ENCODE measurements at regions not wholly inside any gene's neighbourhood (a gene's known extent, or its start where the extent isn't known, plus 50 kb on each side); places are given as distances from the start of the nearest gene placed in this dataset.

GRCh38 chr1:163896001-163896400 is 574.2 kb downstream of the NUF2 start:
- intact Hi-C loops (cut with DNase I): no loop called here
- no peak for TF ChIP-seq CTCF (IDR thresholded peaks at IDR 0.05)

GRCh38 chr1:163897412-163898155 is 575.8 kb downstream of the NUF2 start:
- no peak for TF ChIP-seq CTCF (IDR thresholded peaks at IDR 0.05)
- Histone ChIP-seq H3K4me3 (no peak overlapping the region), H3K4me1 (no peaks in the 10 kb centered on the region), H3K27me3 (no peaks in the 10 kb centered on the region), H3K27ac (no peak overlapping the region), H3K36me3 (no peaks in the 10 kb centered on the region), H3K9me3 (no peaks in the 10 kb centered on the region), H3K9ac (ENCODE audit: low read depth in 2 of 2, low read length in 2 of 2) (no peak overlapping the region)
- DNase-seq: peak; percentile 24
- intact Hi-C loops (cut with DNase I): no loop called here

More at GRCh38 chr1:163896001-163896400, 574.2 kb downstream of the NUF2 start:
- Histone ChIP-seq H3K4me1 (no peaks in the 10 kb centered on the region), H3K27me3 (no peaks in the 10 kb centered on the region), H3K36me3 (no peaks in the 10 kb centered on the region), H3K27ac (no peak overlapping the region), H3K4me3 (no peak overlapping the region), H3K9me3 (no peaks in the 10 kb centered on the region), H3K9ac (ENCODE audit: low read depth in 2 of 2, low read length in 2 of 2) (no peak overlapping the region)
- no peak for DNase-seq

GRCh38 chr1:163906283-163906682 is 584.5 kb downstream of the NUF2 start:
- no peaks in the 10 kb centered on the region for H3K4me1 ChIP-seq
- TF ChIP-seq CTCF (IDR thresholded peaks at IDR 0.05): no peak
- H3K36me3 ChIP-seq: no peaks in the 10 kb centered on the region
- H3K4me3 ChIP-seq: no peak overlapping the region
- intact Hi-C loops (cut with DNase I): no loop called here
- H3K9ac ChIP-seq (ENCODE audit: low read depth in 2 of 2, low read length in 2 of 2): no peak overlapping the region
- no peak for DNase-seq
- no peaks in the 10 kb centered on the region for H3K27me3 ChIP-seq
- no peaks in the 10 kb centered on the region for H3K9me3 ChIP-seq
- no peak overlapping the region for H3K27ac ChIP-seq

GRCh38 chr1:163912170-163912884 is 590.6 kb downstream of the NUF2 start:
- Histone ChIP-seq H3K27ac (no peak overlapping the region), H3K9me3 (no peaks in the 10 kb centered on the region), H3K4me1 (no peaks in the 10 kb centered on the region), H3K9ac (ENCODE audit: low read depth in 2 of 2, low read length in 2 of 2) (no peak overlapping the region), H3K27me3 (no peaks in the 10 kb centered on the region), H3K36me3 (no peaks in the 10 kb centered on the region), H3K4me3 (no peak overlapping the region)
- no peak for DNase-seq
- no peak for TF ChIP-seq CTCF (IDR thresholded peaks at IDR 0.05)
- intact Hi-C loops (cut with DNase I): no loop called here

- no peaks in the 10 kb centered on the region for H3K4me1 ChIP-seq
- intact Hi-C loops (cut with DNase I): no loop called here
- no peaks in the 10 kb centered on the region for H3K36me3 ChIP-seq
- no peak for TF ChIP-seq CTCF (IDR thresholded peaks at IDR 0.05)
- no peaks in the 10 kb centered on the region for H3K9me3 ChIP-seq
- no peak for DNase-seq
- no peak overlapping the region for H3K4me3 ChIP-seq
- H3K27ac ChIP-seq: no peak overlapping the region
- no peaks in the 10 kb centered on the region for H3K27me3 ChIP-seq
- H3K9ac ChIP-seq (ENCODE audit: low read depth in 2 of 2, low read length in 2 of 2): no peak overlapping the region
Measured at GRCh38 chr1:163914785-163915413, 593.1 kb downstream of the NUF2 start.
